Upper lobe of left lung (tissue), 4 donors: ENCODE measurements at regions not wholly inside any gene's neighbourhood (a gene's known extent, or its start where the extent isn't known, plus 50 kb on each side); places are given as distances from the start of the nearest gene placed in this dataset.

Source experiments
- CTCF ChIP-seq, 6 experiments: fragments of 450-650 bp in 4 of 6; fragments of 200-600 bp in 2 of 6; sonication (generic) in 2 of 6; IDR thresholded peaks; one replicate each; pipeline ENCODE4 v1.5.1; 2016 to 2019; ENCODE audit warnings: antibody characterized with exemption in 6 of 6
- EP300 ChIP-seq, 4 donors: sonication (generic); formaldehyde crosslinking; IDR thresholded peaks; one replicate each; pipeline ENCODE4 v1.5.1; 2017; ENCODE audit warnings: antibody characterized with exemption in 4 of 4, control low read depth in 2 of 4
- POLR2A ChIP-seq, 4 donors: fragments of 450-650 bp; IDR thresholded peaks; one replicate each; pipeline ENCODE4 v1.5.1; 2016 to 2017; ENCODE audit warnings: antibody characterized with exemption in 4 of 4, mild to moderate bottlenecking in 2 of 4

DNA sequence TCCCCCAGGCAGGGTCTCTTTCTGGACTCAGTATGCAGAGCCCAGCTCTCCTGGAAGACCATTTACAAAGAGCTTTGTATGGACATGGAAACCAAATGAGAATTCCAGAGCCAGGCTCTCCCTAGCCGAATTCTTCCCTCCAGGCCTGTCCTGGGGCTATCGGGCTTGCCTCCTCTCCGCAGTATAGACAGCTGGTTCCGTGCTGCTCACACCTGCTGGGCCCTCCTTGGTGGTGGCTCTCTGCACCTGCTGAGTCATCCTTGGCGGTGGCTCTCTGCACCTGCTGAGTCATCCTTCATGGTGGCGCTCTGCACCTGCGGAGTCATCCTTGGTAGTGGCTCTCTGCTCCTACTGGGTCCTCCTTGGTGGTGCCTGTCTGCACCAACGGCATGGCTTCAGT, 743.5 kb downstream of the BRD1 start:
- no peak for TF ChIP-seq CTCF (IDR thresholded peaks at IDR 0.05)
- no peak for TF ChIP-seq POLR2A (IDR thresholded peaks at IDR 0.05)
- TF ChIP-seq EP300 (IDR thresholded peaks at IDR 0.05) = no peak
